ENCODE measurements at regions not wholly inside any gene's neighbourhood (a gene's known extent, or its start where the extent isn't known, plus 50 kb on each side); places are given as distances from the start of the nearest gene placed in this dataset.
"Not testable (repeated sequence)": the region's sequence is repeated elsewhere in the genome, so short reads cannot be mapped to it uniquely, and the experiment has no call there.

GRCh38 chr5:26386532-26386931, 651.9 kb downstream of the CDH9 start:
- 85% methylated on average over 1 of the region's 1 CpG for WGBS (ENCODE audit: low lambda C conversion rate, missing lambda C conversion rate)
- Histone ChIP-seq H3K36me3 (replicated peaks; ENCODE audit: insufficient read depth, low read depth) (no peaks in the 10 kb centered on the region), H2AFZ (no peak overlapping the region), H3K4me3 (no peak overlapping the region), H3K9me3 (ENCODE audit: low read depth) (no peaks in the 10 kb centered on the region), H3K4me2 (no peak overlapping the region), H3K9me2 (replicated peaks; ENCODE audit: insufficient read depth) (no peaks in the 10 kb centered on the region), H3K27me3 (no peaks in the 10 kb centered on the region), H4K20me1 (ENCODE audit: insufficient read depth, poor library complexity, severe bottlenecking) (no peaks in the 10 kb centered on the region), H3K27ac (no peak overlapping the region), H3K4me1 (ENCODE audit: insufficient read depth) (no peaks in the 10 kb centered on the region), H3K79me2 (no peaks in the 10 kb centered on the region)
- no peak for TF ChIP-seq EZH2 (IDR thresholded peaks at IDR 0.05; ENCODE audit: borderline replicate concordance)
- no peak for TF ChIP-seq CTCF (IDR thresholded peaks at IDR 0.05; ENCODE audit: poor library complexity)
- TF ChIP-seq EZH2phosphoT487 (IDR thresholded peaks at IDR 0.05; ENCODE audit: low read depth, severe bottlenecking, unreplicated experiment): no peak
- no peak for DNase-seq (ENCODE audit: low spot score)

GRCh38 chr5:26364624-26365023, 673.8 kb downstream of the CDH9 start:
- DNase-seq (ENCODE audit: low spot score); H3K27ac ChIP-seq; H3K4me1 ChIP-seq (ENCODE audit: insufficient read depth); H4K20me1 ChIP-seq (ENCODE audit: insufficient read depth, poor library complexity, severe bottlenecking); H3K9me2 ChIP-seq (replicated peaks; ENCODE audit: insufficient read depth); H3K4me3 ChIP-seq; H3K36me3 ChIP-seq (replicated peaks; ENCODE audit: insufficient read depth, low read depth); H3K79me2 ChIP-seq; H3K4me2 ChIP-seq; H3K9me3 ChIP-seq (ENCODE audit: low read depth); H2AFZ ChIP-seq; H3K27me3 ChIP-seq: not testable (repeated sequence)
- 83% methylated on average over 4 of the region's 4 CpGs for WGBS (ENCODE audit: low lambda C conversion rate, missing lambda C conversion rate)

- TF ChIP-seq EZH2phosphoT487 (IDR thresholded peaks at IDR 0.05; ENCODE audit: low read depth, severe bottlenecking, unreplicated experiment): no peak
- TF ChIP-seq EZH2 (IDR thresholded peaks at IDR 0.05; ENCODE audit: borderline replicate concordance): no peak
- TF ChIP-seq CTCF (IDR thresholded peaks at IDR 0.05; ENCODE audit: poor library complexity): no peak
- H3K36me3 ChIP-seq (replicated peaks; ENCODE audit: insufficient read depth, low read depth): no peaks in the 10 kb centered on the region
- 61% methylated on average over 3 of the region's 3 CpGs for WGBS (ENCODE audit: low lambda C conversion rate, missing lambda C conversion rate)
Measured at GRCh38 chr5:26343801-26344325, 694.5 kb downstream of the CDH9 start.

GRCh38 chr5:26339576-26339975, 698.8 kb downstream of the CDH9 start:
- no peaks in the 10 kb centered on the region for H3K36me3 ChIP-seq (replicated peaks; ENCODE audit: insufficient read depth, low read depth)
- H3K79me2 ChIP-seq: no peaks in the 10 kb centered on the region
- no peaks in the 10 kb centered on the region for H3K27me3 ChIP-seq
- no peaks in the 10 kb centered on the region for H3K4me1 ChIP-seq (ENCODE audit: insufficient read depth)
- no peaks in the 10 kb centered on the region for H3K9me2 ChIP-seq (replicated peaks; ENCODE audit: insufficient read depth)
- no peak overlapping the region for H2AFZ ChIP-seq
- DNase-seq (ENCODE audit: low spot score): no peak
- no peak for TF ChIP-seq EZH2phosphoT487 (IDR thresholded peaks at IDR 0.05; ENCODE audit: low read depth, severe bottlenecking, unreplicated experiment)
- no peak for TF ChIP-seq EZH2 (IDR thresholded peaks at IDR 0.05; ENCODE audit: borderline replicate concordance)
- no peak for TF ChIP-seq CTCF (IDR thresholded peaks at IDR 0.05; ENCODE audit: poor library complexity)
- H3K27ac ChIP-seq: no peak overlapping the region
- no peak overlapping the region for H3K4me2 ChIP-seq
- no peaks in the 10 kb centered on the region for H3K9me3 ChIP-seq (ENCODE audit: low read depth)
- H3K4me3 ChIP-seq: no peak overlapping the region
- WGBS (ENCODE audit: low lambda C conversion rate, missing lambda C conversion rate): 67% methylated on average over 1 of the region's 1 CpG
- H4K20me1 ChIP-seq (ENCODE audit: insufficient read depth, poor library complexity, severe bottlenecking): no peaks in the 10 kb centered on the region

More at GRCh38 chr5:26343801-26344325, 694.5 kb downstream of the CDH9 start:
- no peak overlapping the region for H3K27ac ChIP-seq
- no peak overlapping the region for H3K4me3 ChIP-seq
- no peaks in the 10 kb centered on the region for H4K20me1 ChIP-seq (ENCODE audit: insufficient read depth, poor library complexity, severe bottlenecking)
- no peaks in the 10 kb centered on the region for H3K79me2 ChIP-seq
- H3K4me2 ChIP-seq: no peak overlapping the region
- H3K27me3 ChIP-seq: no peaks in the 10 kb centered on the region
- H2AFZ ChIP-seq: no peak overlapping the region
- DNase-seq (ENCODE audit: low spot score): no peak
- no peaks in the 10 kb centered on the region for H3K4me1 ChIP-seq (ENCODE audit: insufficient read depth)
- no peaks in the 10 kb centered on the region for H3K9me3 ChIP-seq (ENCODE audit: low read depth)
- no peaks in the 10 kb centered on the region for H3K9me2 ChIP-seq (replicated peaks; ENCODE audit: insufficient read depth)

Data from hepatocyte (in vitro differentiated cells).